ENCODE measurements at regions not wholly inside any gene's neighbourhood (a gene's known extent, or its start where the extent isn't known, plus 50 kb on each side); places are given as distances from the start of the nearest gene placed in this dataset.
A peak's percentile ranks its signal among the peaks of the same experiment; 100 is the strongest.

GRCh38 chr18:60656553-60656952 is 284.0 kb upstream of the MC4R start:
- DNase-seq (ENCODE audit: low read depth in 4 of 4, low spot score in 3 of 4): no peak

GRCh38 chr18:60662491-60662890 is 289.9 kb upstream of the MC4R start:
- DNase-seq (ENCODE audit: low read depth in 4 of 4, low spot score in 3 of 4): no peak

- no peak for DNase-seq (ENCODE audit: low read depth in 4 of 4, low spot score in 3 of 4)
These were observed 290.8 kb upstream of the MC4R start for GRCh38 chr18:60663060-60663989.

GRCh38 chr18:60664736-60665135 is 292.2 kb upstream of the MC4R start:
- no peak for DNase-seq (ENCODE audit: low read depth in 4 of 4, low spot score in 3 of 4)

- DNase-seq (ENCODE audit: low read depth in 4 of 4, low spot score in 3 of 4): no peak
These were observed 294.4 kb upstream of the MC4R start for GRCh38 chr18:60667016-60667415.

- no peak for DNase-seq (ENCODE audit: low read depth in 4 of 4, low spot score in 3 of 4)
These were observed 296.0 kb upstream of the MC4R start for GRCh38 chr18:60668583-60668982.

GRCh38 chr18:60669938-60670337 is 297.4 kb upstream of the MC4R start:
- DNase-seq (ENCODE audit: low read depth in 4 of 4, low spot score in 3 of 4): no peak

GRCh38 chr18:60671021-60671420 is 298.4 kb upstream of the MC4R start:
- DNase-seq (ENCODE audit: low read depth in 4 of 4, low spot score in 3 of 4): no peak

GRCh38 chr18:60675126-60675525 is 302.6 kb upstream of the MC4R start:
- DNase-seq (ENCODE audit: low read depth in 4 of 4, low spot score in 3 of 4): no peak

- no peak for DNase-seq (ENCODE audit: low read depth in 4 of 4, low spot score in 3 of 4)
These were observed 303.2 kb upstream of the MC4R start for GRCh38 chr18:60675801-60676200.

GRCh38 chr18:60676815-60677214 is 304.2 kb upstream of the MC4R start:
- no peak for DNase-seq (ENCODE audit: low read depth in 4 of 4, low spot score in 3 of 4)

- peak in 3 of 4 donors; percentile 8 to 13 (median 8) for DNase-seq (ENCODE audit: low read depth in 4 of 4, low spot score in 3 of 4)
These were observed 312.4 kb upstream of the MC4R start for GRCh38 chr18:60684843-60685513.

- no peak for DNase-seq (ENCODE audit: low read depth in 4 of 4, low spot score in 3 of 4)
These were observed 313.6 kb upstream of the MC4R start for GRCh38 chr18:60686142-60686541.

- no peak for DNase-seq (ENCODE audit: low read depth in 4 of 4, low spot score in 3 of 4)
These were observed 318.5 kb upstream of the MC4R start for GRCh38 chr18:60691061-60691460.

GRCh38 chr18:60693426-60693825 is 320.9 kb upstream of the MC4R start:
- no peak for DNase-seq (ENCODE audit: low read depth in 4 of 4, low spot score in 3 of 4)

- DNase-seq (ENCODE audit: low read depth in 4 of 4, low spot score in 3 of 4): no peak
These were observed 326.3 kb upstream of the MC4R start for GRCh38 chr18:60698901-60699300.

- DNase-seq (ENCODE audit: low read depth in 4 of 4, low spot score in 3 of 4): no peak
These were observed 350.2 kb upstream of the MC4R start for GRCh38 chr18:60722742-60723141.

GRCh38 chr18:60732143-60732542 is 359.6 kb upstream of the MC4R start:
- no peak for DNase-seq (ENCODE audit: low read depth in 4 of 4, low spot score in 3 of 4)

GRCh38 chr18:60739212-60739611 is 366.6 kb upstream of the MC4R start:
- DNase-seq (ENCODE audit: low read depth in 4 of 4, low spot score in 3 of 4): no peak

GRCh38 chr18:60740313-60740712 is 367.7 kb upstream of the MC4R start:
- no peak for DNase-seq (ENCODE audit: low read depth in 4 of 4, low spot score in 3 of 4)

GRCh38 chr18:60746491-60746890 is 373.9 kb upstream of the MC4R start:
- DNase-seq (ENCODE audit: low read depth in 4 of 4, low spot score in 3 of 4): no peak

- no peak for DNase-seq (ENCODE audit: low read depth in 4 of 4, low spot score in 3 of 4)
These were observed 374.3 kb upstream of the MC4R start for GRCh38 chr18:60746919-60747318.
